GM21825 (cell line): ENCODE measurements at regions not wholly inside any gene's neighbourhood (a gene's known extent, or its start where the extent isn't known, plus 50 kb on each side); places are given as distances from the start of the nearest gene placed in this dataset.
"Not testable (repeated sequence)": the region's sequence is repeated elsewhere in the genome, so short reads cannot be mapped to it uniquely, and the experiment has no call there.

ENCODE experiments used
- ATAC-seq: cut with Tn5 transposase; IDR thresholded peaks from one replicate; pipeline ENCODE4 v1.9.1; 2021; ENCODE audit warnings: mild to moderate bottlenecking, moderate library complexity; ENCODE audit not compliant: unreplicated experiment

- ATAC-seq: no peak
Measured at GRCh38 chr15:70602834-70603560, 160.4 kb downstream of the UACA start.

DNA sequence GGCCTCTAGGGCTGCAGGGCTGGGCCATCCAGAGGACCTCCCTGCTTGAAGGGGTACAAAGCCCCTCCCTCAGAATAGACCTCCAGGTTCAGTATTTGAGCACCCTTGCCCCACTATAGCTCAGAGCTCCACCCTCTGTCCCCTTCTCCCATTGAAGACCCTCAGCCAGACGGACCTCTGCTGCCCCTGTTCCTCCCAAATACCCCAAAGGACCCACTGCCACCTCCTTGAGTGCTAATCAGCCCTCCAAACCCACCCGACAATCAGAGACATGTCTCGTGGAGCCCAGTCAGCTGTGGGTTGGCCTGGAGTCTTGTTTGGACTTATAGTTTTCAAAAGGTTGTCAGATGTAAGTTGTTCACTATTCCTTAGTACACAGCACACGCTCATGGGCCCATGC is 161.1 kb downstream of the UACA start:
- ATAC-seq: no peak

DNA sequence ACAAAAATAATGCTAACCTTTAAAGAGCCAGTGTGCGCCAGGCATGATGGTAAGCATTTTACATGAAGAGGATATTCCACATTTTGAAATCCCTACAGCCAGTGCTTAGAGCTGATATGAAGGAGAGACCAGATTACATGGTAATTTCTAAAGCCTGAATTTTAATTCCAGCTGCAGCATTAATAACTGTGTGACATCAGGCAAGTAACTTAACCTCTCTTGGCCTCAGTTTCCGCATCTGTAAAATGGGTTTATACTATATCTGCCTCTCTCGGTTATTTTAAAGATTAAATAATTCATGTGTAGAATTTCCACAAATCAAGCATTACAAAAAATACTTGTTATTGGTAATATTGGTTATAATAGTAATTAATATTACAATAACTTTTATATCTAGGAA is 165.4 kb downstream of the UACA start:
- ATAC-seq: no peak

- ATAC-seq: no peak
Measured at GRCh38 chr15:70597056-70597603, 166.2 kb downstream of the UACA start.

- ATAC-seq: no peak
Measured at GRCh38 chr15:70596354-70597055, 166.9 kb downstream of the UACA start.

- ATAC-seq: no peak
Measured at GRCh38 chr15:70593795-70594194, 169.6 kb downstream of the UACA start.

DNA sequence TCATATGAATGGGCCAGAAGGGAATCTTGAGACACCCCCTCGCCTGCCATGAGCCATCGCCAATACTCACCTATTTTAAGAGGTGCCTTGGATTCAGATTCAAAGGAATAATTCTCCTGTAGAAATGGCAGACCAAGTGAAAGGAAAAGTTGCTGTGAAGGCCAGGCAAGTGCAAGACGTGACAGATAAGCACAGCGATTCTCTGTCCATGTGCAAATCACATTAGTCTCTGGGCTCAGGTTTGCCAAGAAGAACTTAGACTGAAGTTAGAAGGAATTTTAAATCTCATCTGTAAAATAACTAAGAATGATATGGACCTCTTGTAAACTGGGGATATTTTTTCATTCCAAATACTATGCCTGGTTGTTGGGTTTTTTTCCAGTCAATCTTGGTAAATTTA is 173.6 kb downstream of the UACA start:
- no peak for ATAC-seq

- ATAC-seq: no peak
Measured at GRCh38 chr15:70589221-70589620, 174.1 kb downstream of the UACA start.

DNA sequence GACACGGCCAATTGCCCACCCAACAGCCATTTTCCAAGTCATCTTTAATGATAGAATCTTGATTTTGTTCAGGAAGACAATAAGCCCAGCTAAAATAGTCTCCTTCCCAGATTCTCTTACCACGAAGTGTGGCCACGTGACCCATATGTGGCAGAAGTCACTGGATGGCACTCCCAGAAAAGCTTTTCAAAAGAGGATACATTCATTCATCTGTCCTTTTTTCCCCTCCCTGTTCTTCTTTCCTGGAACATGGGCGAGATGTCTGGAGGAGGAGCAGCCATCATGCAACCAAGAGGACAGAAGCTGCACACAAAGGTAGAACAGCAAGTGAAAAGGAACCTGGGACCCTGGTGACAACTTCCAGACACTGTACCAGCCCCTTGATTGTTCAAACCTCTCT is 174.7 kb downstream of the UACA start:
- no peak for ATAC-seq

- no peak for ATAC-seq
Measured at GRCh38 chr15:70587896-70588567, 175.3 kb downstream of the UACA start.

DNA sequence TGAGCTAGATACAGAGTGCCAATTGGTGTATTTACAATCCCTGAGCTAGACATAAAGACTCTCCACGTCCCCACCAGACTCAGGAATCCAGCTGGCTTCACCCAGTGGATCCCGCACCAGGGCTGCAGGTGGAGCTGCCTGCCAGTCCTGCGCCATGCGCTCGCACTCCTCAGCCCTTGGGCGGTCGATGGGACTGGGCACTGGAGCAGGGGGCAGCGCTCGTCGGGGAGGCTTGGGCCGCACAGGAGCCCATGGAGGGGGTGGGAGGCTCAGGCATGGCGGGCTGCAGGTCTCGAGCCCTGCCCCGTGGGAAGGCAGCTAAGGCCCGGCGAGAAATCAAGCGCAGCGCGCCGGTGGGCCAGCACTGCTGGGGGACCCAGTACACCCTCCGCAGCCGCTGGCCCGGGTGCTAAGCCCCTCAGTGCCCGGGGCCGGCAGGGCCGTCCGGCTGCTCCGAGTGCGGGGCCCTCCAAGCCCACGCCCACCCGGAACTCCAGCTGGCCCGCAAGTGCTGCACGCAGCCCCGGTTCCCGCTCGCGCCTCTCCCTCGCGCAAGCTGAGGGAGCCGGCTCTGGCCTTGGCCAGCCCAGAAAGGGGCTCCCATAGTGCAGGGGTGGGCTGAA is 176.2 kb downstream of the UACA start:
- ATAC-seq: not testable (repeated sequence)

GRCh38 chr15:70586241-70586640 is 177.1 kb downstream of the UACA start:
- no peak for ATAC-seq

- no peak for ATAC-seq
Measured at GRCh38 chr15:70585707-70586034, 177.7 kb downstream of the UACA start.

- ATAC-seq: no peak
Measured at GRCh38 chr15:70584838-70585706, 178.3 kb downstream of the UACA start.

- no peak for ATAC-seq
Measured at GRCh38 chr15:70584441-70584837, 178.9 kb downstream of the UACA start.

DNA sequence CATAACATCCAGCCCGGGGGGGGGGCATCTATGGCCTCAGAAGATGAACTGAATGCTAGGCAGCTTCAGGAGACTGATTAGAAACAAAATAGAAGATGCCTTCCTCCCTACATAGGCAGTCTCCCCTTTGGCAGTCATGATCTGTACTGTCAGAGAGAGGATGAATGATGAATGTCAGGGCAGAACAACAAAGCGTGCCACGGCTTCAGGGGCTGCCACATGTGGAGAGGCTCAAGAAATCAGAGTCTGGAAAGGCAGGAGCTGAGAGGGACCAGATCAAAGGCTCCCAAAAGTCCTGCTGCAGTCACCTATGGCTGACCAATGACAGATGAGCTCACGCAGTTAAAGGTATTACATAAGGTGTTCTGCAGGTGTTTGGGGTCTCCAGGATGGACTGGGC is 180.4 kb downstream of the UACA start:
- ATAC-seq: no peak

DNA sequence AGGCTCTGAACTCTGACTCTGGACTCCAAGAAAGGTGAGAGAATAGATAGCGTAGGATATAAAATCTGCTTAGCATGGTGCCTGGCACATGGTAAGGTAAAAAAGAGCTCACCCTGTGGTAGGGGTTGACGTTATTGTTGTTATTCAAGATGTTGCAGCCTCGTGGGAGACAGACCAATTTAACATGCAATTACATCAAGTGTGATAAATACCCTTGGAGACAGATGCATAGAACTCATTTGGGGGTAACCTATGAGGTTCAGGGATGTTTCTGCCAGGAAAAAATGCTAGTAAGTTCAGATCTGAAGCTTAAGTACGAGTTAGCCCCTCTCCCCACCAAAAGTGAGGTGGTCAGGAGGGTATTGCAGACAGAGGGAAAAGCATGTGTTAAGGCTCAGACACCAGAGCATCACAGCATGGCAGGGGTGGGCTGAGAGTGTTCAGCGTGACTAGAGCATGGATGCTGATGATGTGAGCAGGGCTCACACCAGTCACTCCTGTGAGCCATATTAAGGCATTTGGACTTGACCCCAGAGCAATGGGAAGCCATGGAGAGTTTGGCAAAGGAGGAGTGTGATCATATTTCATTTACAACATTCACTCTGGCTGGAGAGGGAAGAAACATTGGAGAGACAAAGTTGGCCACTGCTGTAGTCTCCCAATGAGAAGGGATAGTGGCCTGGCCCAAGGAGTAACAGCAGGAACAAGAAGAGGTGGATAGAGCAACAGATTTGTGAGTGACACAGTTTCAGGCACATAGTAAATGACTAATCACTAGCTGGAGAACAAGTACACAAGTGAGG is 181.0 kb downstream of the UACA start:
- no peak for ATAC-seq

DNA sequence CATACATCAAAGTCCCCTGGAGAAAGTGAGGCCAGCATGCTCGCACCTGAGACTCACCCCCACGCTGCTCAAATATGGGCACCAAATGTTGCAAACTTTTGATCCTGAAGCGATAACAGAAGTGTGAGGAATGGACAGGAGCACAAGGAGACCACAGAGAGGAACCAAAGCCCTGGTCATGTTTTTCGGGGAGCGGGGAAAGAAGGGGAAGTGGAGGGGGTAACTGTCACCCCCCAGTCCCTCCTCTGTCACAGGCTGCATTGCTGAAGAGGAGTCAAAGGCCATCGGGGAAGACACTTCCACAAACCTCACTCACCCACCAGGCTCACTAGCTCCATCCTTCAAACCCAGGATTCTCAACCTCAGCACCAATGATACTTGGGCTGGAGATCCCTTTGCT is 182.4 kb downstream of the UACA start:
- ATAC-seq: no peak

GRCh38 chr15:70580286-70580685 is 183.1 kb downstream of the UACA start:
- no peak for ATAC-seq

DNA sequence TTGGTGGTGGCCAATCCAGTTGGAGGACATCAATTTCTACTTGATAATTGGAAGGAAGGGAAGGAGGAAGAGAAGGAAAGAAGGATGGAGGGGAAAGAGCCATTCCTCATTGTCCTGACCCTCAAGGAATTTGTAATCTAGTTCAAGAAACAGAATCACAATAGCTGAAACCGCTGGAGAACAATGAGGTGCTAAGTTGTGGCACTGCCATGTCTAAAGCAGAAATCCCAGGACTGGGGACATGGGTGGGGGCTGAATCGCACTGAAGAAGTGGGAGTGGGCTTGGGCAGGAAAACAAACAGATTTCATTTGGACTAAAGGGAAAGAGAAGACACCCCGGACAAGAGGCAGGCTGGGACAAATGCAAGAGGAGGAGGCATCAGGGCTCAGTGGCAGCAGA is 183.6 kb downstream of the UACA start:
- no peak for ATAC-seq
